Heart right ventricle (tissue), 16 donors: ENCODE measurements at regions not wholly inside any gene's neighbourhood (a gene's known extent, or its start where the extent isn't known, plus 50 kb on each side); places are given as distances from the start of the nearest gene placed in this dataset.

Experiments used
- ATAC-seq, 8 donors: fragments of 200-7000 bp; cut with Tn5 transposase; one replicate each; pipeline ENCODE4 v1.9.1; 2020; ENCODE audit warnings: mild to moderate bottlenecking in 8 of 8, moderate library complexity in 8 of 8, moderate number of reproducible peaks in 1 of 8
- DNase-seq, 2 donors: peaks; one replicate each; pipeline ENCODE4 v3.0.0-alpha.2; 2020
- H3K27ac ChIP-seq, 10 donors: fragments of 200-600 bp; sonication (generic) in 2 of 10; one replicate each; pipeline versions ENCODE4 v1.5.0 to v1.8.0; 2020 to 2022; ENCODE audit warnings: mild to moderate bottlenecking in 3 of 10
- H3K27me3 ChIP-seq, 7 donors: fragments of 200-600 bp; one replicate each; pipeline ENCODE4 v1.8.0; 2021 to 2022; ENCODE audit warnings: mild to moderate bottlenecking in 2 of 7
- H3K36me3 ChIP-seq, 9 donors: fragments of 200-600 bp; sonication (generic) in 1 of 9; one replicate each; pipeline versions ENCODE4 v1.5.0 to v1.8.0; 2020 to 2022; ENCODE audit warnings: mild to moderate bottlenecking in 2 of 9
- H3K4me1 ChIP-seq, 9 donors: fragments of 200-600 bp; sonication (generic) in 1 of 9; one replicate each; pipeline versions ENCODE4 v1.5.0 to v1.8.0; 2020 to 2022; ENCODE audit warnings: mild to moderate bottlenecking in 4 of 9
- H3K4me3 ChIP-seq, 10 donors: fragments of 200-600 bp; sonication (generic) in 2 of 10; one replicate each; pipeline versions ENCODE4 v1.5.0 to v1.8.0; 2020 to 2022; ENCODE audit warnings: mild to moderate bottlenecking in 7 of 10, moderate library complexity in 2 of 10
- H3K9me3 ChIP-seq, 11 donors: fragments of 200-600 bp in 10 of 11; sonication (generic) in 2 of 11; one replicate each; pipeline versions ENCODE4 v1.5.0 to v1.8.0; 2013 to 2022; ENCODE audit warnings: mild to moderate bottlenecking in 2 of 11, control low read depth in 1 of 11, moderate library complexity in 1 of 11
- CTCF ChIP-seq, 9 donors: fragments of 200-600 bp; sonication (generic) in 2 of 9; IDR thresholded peaks; one replicate each; pipeline versions ENCODE4 v1.5.0 to v1.8.0; 2021 to 2022; ENCODE audit warnings: antibody characterized with exemption in 9 of 9, mild to moderate bottlenecking in 5 of 9, moderate library complexity in 1 of 9
- WGBS, 2 donors: extraction: QIAGEN DNeasy Blood & Tissue Kit; methylation state at CpG; one replicate each; pipeline ENCODE4 v1.1.7; 2013; ENCODE audit warnings: inconsistent platforms in 1 of 2; 5-methylcytosine and 5-hydroxymethylcytosine counted together
- intact Hi-C, 10 donors: fragments of 100-400 bp; cut with DNase I; formaldehyde crosslinking; loops; one replicate each; pipeline versions ENCODE4 v1.11.1 to v1.14.2; 2022
- donor health status: Arrhythmogenic right ventricular cardiomyopathy.
- donor health status: ischemic (EF 13 %, LVEDD 7.1; RV severe dilation, severe dysfunction).
- donor health status: healthy with polysubstance abuse.
- donor health status: DM: no; HTN: yes; CAD: no.
- donor health status: DM: no; HTN: no; CAD: no.
- donor health status: ischemic (EF 25% LVEDD 6.9; RV normal size, moderate dysfunction).
- donor health status: ischemic (EF 25% LVEDD 5.7; RV mildly dilated, moderate dysfunction).
- donor health status: healthy.
- donor health status: DM: yes; HTN: yes; CAD: no.
- donor health status: Ischemic cardiomyopathy.
- donor health status: ischemic (EF 35%, LVEDD 5.7; RV mildly dilated, moderate dysfunction).
- donor health status: nonischemic (EF 11% LVEDD 7.7; RV severe dilation, severe dysfunction).
- donor health status: DM: yes; HTN: yes; CAD: no.
- donor health status: PGD.
- donor health status: ischemic (EF 29% LVEDD 5.4; RV normal size, mild dysfunction).
- donor health status: nonischemic (EF 23%, LVEDD 6.1; RV moderate dilation, normal function).

- WGBS, 2 donors: 80 to 81% methylated on average over 3 of the region's 3 CpGs
- no peak for ATAC-seq
- H3K4me3 ChIP-seq: no peak overlapping the region
These were observed 161.8 kb downstream of the SKIDA1 start for GRCh38 chr10:21363731-21364104.

GRCh38 chr10:21363092-21363730 is 162.3 kb downstream of the SKIDA1 start:
- intact Hi-C loops: loop anchor here in 2 of 10 donors (5.0 to 10.0 kb wide), 2 partner anchors 71 to 78 kb away; no protein-coding TSS in a partner anchor
- Histone ChIP-seq H3K4me3 (no peak overlapping the region), H3K27ac (peak overlapping the region in 8 of 10 donors; percentile 42 to 93 (median 81)), H3K9me3 (no peaks in the 10 kb centered on the region), H3K4me1 (peaks cover 4 to 37% (median 28%) of the 10 kb centered on the region in 9 donors), H3K27me3 (peaks cover 0 to 4% (median 0%) of the 10 kb centered on the region in 7 donors), H3K36me3 (no peaks in the 10 kb centered on the region)
- TF ChIP-seq CTCF (IDR thresholded peaks at IDR 0.05): no peak
- DNase-seq (peak in 1 of 2 donors; percentile 27), ATAC-seq (no peak)
- WGBS, 2 donors: 41 to 66% methylated on average over 4 of the region's 4 CpGs

More at GRCh38 chr10:21363731-21364104, 161.8 kb downstream of the SKIDA1 start:
- intact Hi-C loops: loop anchor here in 2 of 10 donors (2.0 to 10.0 kb wide), 3 partner anchors 49 to 79 kb away; no protein-coding TSS in a partner anchor
- DNase-seq: no peak
- no peak for TF ChIP-seq CTCF (IDR thresholded peaks at IDR 0.05)
- H3K27me3 ChIP-seq: peaks cover 0 to under 1% (median 0%) of the 10 kb centered on the region in 7 donors
- H3K27ac ChIP-seq: peak overlapping the region in 9 of 10 donors; percentile 42 to 93 (median 79)
- no peaks in the 10 kb centered on the region for H3K36me3 ChIP-seq
- H3K9me3 ChIP-seq: no peaks in the 10 kb centered on the region
- H3K4me1 ChIP-seq: peaks cover 4 to 37% (median 30%) of the 10 kb centered on the region in 9 donors

- no peak overlapping the region for H3K4me3 ChIP-seq
- DNase-seq (no peak), ATAC-seq (no peak)
- intact Hi-C loops: no loop called here
- TF ChIP-seq CTCF (IDR thresholded peaks at IDR 0.05): no peak
- H3K27ac ChIP-seq: no peak overlapping the region
- no peaks in the 10 kb centered on the region for H3K36me3 ChIP-seq
- H3K4me1 ChIP-seq: peaks cover 4 to 19% (median 15%) of the 10 kb centered on the region in 9 donors
- peaks cover 0 to 4% (median 0%) of the 10 kb centered on the region in 7 donors for H3K27me3 ChIP-seq
- no peaks in the 10 kb centered on the region for H3K9me3 ChIP-seq
- 94 to 95% methylated on average over 2 of the region's 2 CpGs for WGBS, 2 donors
These were observed 166.3 kb downstream of the SKIDA1 start for GRCh38 chr10:21359202-21359601.

- H3K27ac ChIP-seq: no peak overlapping the region
- TF ChIP-seq CTCF (IDR thresholded peaks at IDR 0.05): no peak
- intact Hi-C loops: no loop called here
- DNase-seq (no peak), ATAC-seq (no peak)
- peaks cover 0 to 4% (median 3%) of the 10 kb centered on the region in 9 donors for H3K4me1 ChIP-seq
- H3K9me3 ChIP-seq: no peaks in the 10 kb centered on the region
- H3K27me3 ChIP-seq: peaks cover 0 to 4% (median 0%) of the 10 kb centered on the region in 7 donors
- WGBS, 2 donors: 69 to 72% methylated on average over 2 of the region's 2 CpGs
- H3K4me3 ChIP-seq: no peak overlapping the region
- H3K36me3 ChIP-seq: no peaks in the 10 kb centered on the region
These were observed 169.9 kb downstream of the SKIDA1 start for GRCh38 chr10:21355591-21356011.
